Kidney epithelial cell (primary cell): ENCODE measurements at regions not wholly inside any gene's neighbourhood (a gene's known extent, or its start where the extent isn't known, plus 50 kb on each side); places are given as distances from the start of the nearest gene placed in this dataset.

Source experiments
- DNase-seq: peaks from one replicate; pipeline ENCODE4 v3.0.0-alpha.2; 2010; ENCODE audit warnings: low read depth
- H3K27me3 ChIP-seq: 2 replicates; pipeline ENCODE4 v1.6.0; 2011; ENCODE audit warnings: low read length; ENCODE audit not compliant: control insufficient read depth, insufficient read depth
- H3K36me3 ChIP-seq: 2 replicates; pipeline ENCODE4 v1.5.1; 2011; ENCODE audit warnings: low read length; ENCODE audit not compliant: control insufficient read depth, insufficient read depth
- H3K4me3 ChIP-seq: 2 replicates; pipeline ENCODE4 v1.5.1; 2011; ENCODE audit warnings: low read depth, mild to moderate bottlenecking, control low read depth, low read length
- CTCF ChIP-seq: IDR thresholded peaks from 2 replicates; pipeline ENCODE4 v1.5.1; 2011; ENCODE audit warnings: mild to moderate bottlenecking, moderate library complexity, low read length, control low read depth, inconsistent platforms; ENCODE audit not compliant: insufficient read depth, poor library complexity, severe bottlenecking

- Histone ChIP-seq H3K4me3 (no peak overlapping the region), H3K36me3 (no peaks in the 10 kb centered on the region), H3K27me3 (no peaks in the 10 kb centered on the region)
- DNase-seq: no peak
- TF ChIP-seq CTCF: no peak
These were observed 75.9 kb downstream of the EDN3 start for GRCh38 chr20:59376109-59376841.

- Histone ChIP-seq H3K4me3 (no peak overlapping the region), H3K27me3 (no peaks in the 10 kb centered on the region), H3K36me3 (no peaks in the 10 kb centered on the region)
- DNase-seq: no peak
- TF ChIP-seq CTCF: no peak
These were observed 76.6 kb downstream of the EDN3 start for GRCh38 chr20:59376998-59377397.

GRCh38 chr20:59377842-59378241 is 77.4 kb downstream of the EDN3 start:
- TF ChIP-seq CTCF: no peak
- Histone ChIP-seq H3K4me3 (no peak overlapping the region), H3K36me3 (no peaks in the 10 kb centered on the region), H3K27me3 (no peaks in the 10 kb centered on the region)
- DNase-seq: no peak

- Histone ChIP-seq H3K4me3 (no peak overlapping the region), H3K27me3 (no peaks in the 10 kb centered on the region), H3K36me3 (no peaks in the 10 kb centered on the region)
- DNase-seq: no peak
- TF ChIP-seq CTCF: no peak
These were observed 78.0 kb downstream of the EDN3 start for GRCh38 chr20:59378396-59378795.

GRCh38 chr20:59378966-59379365 is 78.6 kb downstream of the EDN3 start:
- TF ChIP-seq CTCF: no peak
- no peak for DNase-seq
- Histone ChIP-seq H3K27me3 (no peaks in the 10 kb centered on the region), H3K36me3 (no peaks in the 10 kb centered on the region), H3K4me3 (no peak overlapping the region)

- no peak for TF ChIP-seq CTCF
- Histone ChIP-seq H3K27me3 (no peaks in the 10 kb centered on the region), H3K36me3 (no peaks in the 10 kb centered on the region), H3K4me3 (no peak overlapping the region)
- no peak for DNase-seq
These were observed 81.3 kb downstream of the EDN3 start for GRCh38 chr20:59381689-59382088.
